ENCODE measurements at regions not wholly inside any gene's neighbourhood (a gene's known extent, or its start where the extent isn't known, plus 50 kb on each side); places are given as distances from the start of the nearest gene placed in this dataset.
A peak's percentile ranks its signal among the peaks of the same experiment; 100 is the strongest.
"Not testable (repeated sequence)": the region's sequence is repeated elsewhere in the genome, so short reads cannot be mapped to it uniquely, and the experiment has no call there.

DNA sequence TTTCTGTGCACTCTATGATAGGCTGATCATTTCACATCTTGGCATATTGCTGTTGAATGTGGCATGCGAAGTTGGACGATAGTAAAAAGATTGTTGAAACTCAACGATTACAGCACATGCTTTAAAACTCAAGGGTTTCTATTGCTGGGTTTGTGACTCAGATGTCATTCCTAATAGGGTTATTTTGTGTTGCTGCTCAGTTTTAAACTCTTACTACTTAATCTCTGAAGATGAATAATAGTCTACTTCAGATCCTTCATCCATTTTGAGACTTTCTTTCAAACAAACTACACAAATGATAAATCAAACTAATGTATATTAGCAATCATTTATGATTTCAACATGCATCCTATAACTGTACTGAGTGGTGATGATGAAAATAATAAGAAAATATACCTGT, 71.3 kb upstream of the MBNL1 start:
- DNase-seq, result peak in 1 of 6 experiments; percentile 18

DNA sequence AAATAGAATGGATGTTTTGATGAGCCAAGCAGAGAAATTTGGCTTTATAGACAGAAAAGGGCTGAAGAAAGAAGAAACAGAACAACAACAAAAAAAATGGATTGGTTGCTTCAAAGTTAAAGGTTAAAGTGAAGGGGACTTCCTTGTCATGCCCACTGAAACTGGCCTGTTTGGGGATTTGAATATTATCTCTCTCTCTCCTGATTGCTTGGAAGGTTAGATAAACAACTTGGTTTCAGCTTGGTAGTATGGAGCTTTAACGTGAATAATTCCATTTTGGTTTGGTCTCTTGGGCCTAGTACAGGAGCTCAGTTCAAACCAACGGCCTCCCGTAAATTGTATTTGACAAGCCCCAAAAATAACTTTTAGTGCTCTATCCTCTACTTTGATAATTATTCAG, 70.8 kb upstream of the MBNL1 start:
- DNase-seq, result peak in 2 of 6 experiments; percentile 29 to 38

DNA sequence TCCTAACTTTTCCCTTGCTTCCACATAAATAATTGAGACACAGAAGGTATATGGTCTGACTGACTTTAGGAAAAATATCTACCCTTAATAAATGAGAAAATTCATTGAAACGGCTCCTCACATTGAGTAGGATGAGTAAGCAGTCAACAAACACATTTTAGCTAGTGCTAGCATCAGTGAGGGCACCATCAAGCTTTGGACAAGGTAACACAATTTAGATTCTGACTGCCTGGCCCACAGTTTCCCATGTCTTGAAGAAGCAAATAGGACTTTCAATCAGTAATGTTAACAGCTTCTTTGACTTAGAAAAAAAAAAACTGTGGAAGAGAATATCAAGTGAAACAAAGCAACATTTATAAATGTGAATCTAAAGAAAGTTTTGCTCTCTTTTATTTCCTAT, 70.1 kb upstream of the MBNL1 start:
- peak in 1 of 6 experiments; percentile 35 for DNase-seq

DNA sequence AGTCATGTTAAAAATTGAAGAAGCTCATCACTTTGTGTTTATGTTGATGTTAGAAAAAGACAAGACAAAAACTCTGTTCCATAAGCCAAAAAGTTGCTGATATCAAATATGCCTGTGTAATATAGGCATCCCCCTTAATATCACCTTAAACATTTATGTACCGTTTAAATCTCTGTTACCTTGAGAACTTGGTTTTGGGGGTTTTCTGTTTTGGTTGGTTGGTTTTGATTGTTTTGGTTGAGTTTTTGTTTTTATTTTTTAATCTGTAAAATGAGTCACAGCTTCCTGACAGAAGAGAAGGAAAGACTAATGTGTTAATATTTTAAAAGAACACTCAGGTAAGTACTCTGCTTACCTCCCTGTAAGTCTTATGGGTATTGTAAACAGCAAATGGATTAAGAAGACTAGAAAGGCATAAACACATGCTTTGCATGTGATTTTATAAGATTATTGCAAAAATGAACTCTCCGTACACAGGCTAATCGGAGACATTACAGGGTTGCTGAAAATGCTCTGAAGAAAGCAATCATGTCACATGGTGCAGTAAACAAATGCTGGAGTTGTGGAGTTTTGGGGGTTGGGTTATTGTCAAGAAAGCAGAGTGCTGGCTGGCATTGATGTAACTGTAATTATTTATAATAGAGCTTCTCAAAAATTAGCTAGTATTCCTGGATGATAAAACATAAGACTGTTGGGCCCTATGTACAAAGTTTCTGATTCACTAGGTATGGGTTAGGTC, 69.5 kb upstream of the MBNL1 start:
- peak in 2 of 6 experiments; percentile 12 to 35 for DNase-seq

DNA sequence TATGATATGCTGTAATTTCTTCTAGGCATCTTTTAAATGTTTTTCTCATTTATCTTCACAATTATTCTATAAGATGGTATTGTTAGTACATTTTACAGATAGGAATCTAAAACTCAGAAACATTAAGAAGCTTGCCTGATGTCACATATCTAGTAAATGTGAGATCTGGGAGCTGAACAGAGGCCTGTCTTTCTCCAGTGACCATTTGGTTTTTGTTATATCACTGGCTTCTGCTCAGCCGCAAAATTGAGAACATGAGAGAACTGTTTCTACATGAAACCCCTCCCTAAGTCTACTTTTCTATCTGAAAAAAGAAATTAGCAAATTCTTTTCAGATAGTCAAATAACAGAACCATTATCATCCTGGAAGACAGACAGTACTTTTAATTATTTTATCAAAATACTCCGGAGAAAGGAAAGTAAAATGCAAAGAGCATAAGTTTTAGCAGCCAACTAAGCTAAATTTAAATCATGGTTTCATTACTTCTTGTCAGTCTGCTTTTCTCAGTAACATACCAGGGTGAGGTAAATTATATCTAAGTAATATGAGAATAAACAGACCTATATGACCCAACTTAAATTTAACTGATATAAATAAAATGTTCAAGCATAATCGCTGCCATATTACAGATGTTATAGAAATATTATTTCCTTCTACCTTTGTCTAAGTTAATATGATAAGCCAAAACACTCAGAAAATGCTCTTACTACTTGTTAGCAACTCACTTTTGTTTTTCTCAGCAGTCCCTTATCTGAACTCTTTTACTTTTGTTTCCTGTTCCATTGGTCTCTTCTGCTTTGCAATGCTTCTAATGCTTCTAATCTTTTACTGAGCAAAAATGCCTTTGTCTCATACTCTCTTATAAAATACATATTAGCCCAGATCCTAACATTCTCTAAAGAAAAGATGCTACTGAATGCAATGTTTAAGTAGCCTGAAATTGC, 68.0 kb upstream of the MBNL1 start:
- DNase-seq, result peak in 3 of 6 experiments; percentile 23 to 49 (median 41)

DNA sequence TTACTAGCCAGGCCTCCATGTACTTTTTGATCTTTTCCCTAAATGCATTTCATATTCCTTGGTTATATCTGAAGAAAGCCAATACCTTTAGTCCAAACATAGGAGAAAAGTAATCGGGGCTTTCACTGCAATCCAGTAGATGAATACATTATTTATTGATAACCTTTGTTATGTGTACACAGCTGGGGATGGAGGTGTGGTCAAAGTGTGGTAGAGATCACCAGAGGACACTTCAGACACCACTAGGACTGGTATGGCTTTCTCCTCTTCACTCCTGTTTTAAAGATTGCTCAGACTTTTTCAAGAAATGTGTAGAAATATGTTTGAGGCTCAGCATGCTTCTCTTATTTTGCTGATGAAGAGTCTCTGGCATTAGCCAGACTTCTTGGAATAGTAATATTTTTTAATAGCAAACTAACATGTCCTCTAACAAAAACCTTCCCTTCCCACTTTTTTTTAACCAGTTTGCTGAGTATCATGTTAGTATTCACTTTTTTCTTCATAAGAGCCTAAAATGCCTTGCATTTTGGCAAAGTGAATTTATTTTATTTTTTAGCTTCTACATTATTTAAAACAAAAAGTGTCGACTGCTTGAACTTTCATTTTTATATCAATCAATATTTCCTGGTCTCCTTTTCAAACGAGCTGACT, 65.6 kb upstream of the MBNL1 start:
- no peak for DNase-seq

- DNase-seq, result no peak
Observed at GRCh38 chr3:152203652-152204051, 65.1 kb upstream of the MBNL1 start.

DNA sequence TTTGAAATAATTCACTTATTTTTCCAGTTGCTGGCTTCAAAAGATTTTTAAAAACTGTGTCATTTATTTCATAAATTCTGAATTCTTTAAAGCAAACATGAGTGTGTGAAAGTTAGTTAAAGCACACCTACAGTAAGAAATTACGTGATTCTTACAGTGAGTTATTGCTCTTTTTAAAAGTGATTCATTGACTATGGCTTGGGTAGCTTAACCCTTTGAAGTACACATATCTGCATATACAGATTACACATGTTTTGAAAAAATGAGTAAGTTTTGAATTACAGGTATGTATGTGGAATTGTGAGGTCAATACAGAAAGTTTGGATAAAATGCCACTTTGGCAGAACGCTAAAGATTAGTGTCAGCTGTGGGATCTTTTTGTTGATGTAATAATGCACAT, 64.5 kb upstream of the MBNL1 start:
- DNase-seq, result peak in 1 of 6 experiments; percentile 6

DNA sequence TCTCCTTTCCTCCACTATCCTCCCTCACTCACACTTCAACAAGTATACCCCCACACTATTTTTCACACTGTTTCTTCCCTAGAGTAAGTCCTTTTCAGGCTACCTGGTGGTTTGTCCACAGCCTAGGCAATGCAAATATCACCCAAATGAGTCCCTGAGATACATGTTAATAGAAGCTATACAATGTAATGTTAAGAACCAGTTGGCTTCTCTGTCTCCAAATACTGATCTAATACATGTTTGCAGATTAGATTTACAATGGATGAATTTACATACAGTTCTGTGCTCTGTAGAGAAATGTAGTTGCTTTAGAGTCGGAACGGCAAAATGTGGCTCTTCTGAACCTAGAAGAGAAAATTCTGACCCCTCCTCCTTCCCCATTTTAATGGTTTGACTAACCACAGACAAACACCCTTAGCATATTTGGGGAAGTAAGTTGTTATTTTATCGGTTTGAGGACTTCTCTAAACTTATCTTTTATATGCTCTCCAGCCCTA, 63.6 kb upstream of the MBNL1 start:
- DNase-seq, result peak in 2 of 6 experiments; percentile 37 to 44

- DNase-seq, result no peak
Observed at GRCh38 chr3:152206243-152206760, 62.4 kb upstream of the MBNL1 start.

DNA sequence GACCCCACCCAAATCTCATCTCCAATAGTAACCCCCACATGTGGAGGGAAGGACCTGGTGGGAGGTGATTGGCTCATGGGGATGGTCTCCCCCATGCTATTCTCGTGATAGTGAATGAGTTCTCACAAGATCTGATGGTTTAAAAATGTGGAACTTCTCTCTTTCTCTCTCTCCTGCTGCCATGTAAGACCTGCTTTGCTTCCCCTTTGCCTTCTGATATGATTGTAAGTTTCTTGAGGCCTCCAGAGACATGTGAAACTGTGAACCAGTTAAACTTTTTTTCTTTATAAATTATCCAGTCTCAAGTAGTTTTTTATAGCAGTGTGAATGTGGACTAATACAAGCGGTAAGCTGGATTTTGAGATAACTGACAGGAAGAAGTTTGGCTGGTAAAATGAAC, 60.3 kb upstream of the MBNL1 start:
- no peak for DNase-seq

- no peak for DNase-seq
Observed at GRCh38 chr3:152209060-152209459, 59.7 kb upstream of the MBNL1 start.

- peak in 2 of 6 experiments; percentile 17 to 21 for DNase-seq
Observed at GRCh38 chr3:152209776-152210175, 59.0 kb upstream of the MBNL1 start.

DNA sequence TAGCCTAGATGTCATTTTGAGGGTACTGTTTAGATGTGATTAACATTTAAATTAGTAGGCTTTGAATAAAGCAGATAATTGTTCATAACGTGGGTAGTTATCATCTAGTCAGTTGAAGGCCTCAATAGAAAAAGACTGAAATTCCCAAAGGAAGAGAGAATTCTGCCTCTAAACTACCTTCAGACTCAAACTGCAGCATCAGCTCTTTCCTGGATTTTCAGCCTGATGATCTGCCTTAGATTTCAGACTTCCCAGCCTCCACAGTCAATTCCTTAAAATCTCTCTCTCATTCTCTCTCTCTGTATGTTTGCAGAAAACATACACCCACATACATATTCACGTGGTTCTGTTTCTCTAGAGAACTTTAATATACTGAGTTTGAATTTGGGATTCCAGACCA, 58.0 kb upstream of the MBNL1 start:
- DNase-seq, result no peak

DNA sequence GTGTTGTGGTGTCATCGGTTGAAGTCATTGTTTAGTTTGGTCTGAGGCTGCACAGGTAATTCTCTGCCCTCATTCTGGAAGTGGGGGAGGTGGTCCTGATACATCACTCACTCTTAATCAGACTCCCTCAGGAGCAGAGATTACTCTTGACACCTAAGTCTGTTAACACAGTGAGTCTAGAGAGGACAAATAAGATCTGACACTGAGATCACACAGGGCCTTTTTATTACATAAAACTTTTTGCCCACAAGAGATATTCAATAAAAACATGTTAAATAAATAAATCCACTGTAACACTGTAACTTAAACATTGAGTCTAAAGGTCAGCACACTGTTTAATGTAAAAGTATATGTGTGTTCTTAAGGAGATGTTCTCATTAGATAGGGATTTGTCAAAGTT, 57.1 kb upstream of the MBNL1 start:
- no peak for DNase-seq

- no peak for DNase-seq
Observed at GRCh38 chr3:152213203-152213602, 55.5 kb upstream of the MBNL1 start.

DNA sequence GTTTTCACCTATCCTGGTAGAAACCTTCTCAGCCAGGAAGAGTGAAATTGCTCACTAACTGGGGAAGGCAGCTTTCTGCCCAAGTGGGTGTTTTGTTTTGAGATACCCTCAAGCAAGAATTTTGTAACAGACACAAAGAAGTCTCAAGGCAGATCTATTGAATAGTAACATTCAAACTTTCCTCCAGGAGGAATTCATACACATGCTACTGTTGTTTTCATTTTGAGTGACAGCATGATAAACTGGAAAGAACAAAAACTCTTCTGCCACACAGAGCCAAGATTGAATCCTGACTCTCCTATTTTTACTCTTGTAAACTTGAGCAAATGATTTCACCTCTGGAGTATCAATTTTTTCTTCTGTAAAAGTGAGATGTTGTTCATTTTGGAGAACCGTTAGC, 54.8 kb upstream of the MBNL1 start:
- no peak for DNase-seq

DNA sequence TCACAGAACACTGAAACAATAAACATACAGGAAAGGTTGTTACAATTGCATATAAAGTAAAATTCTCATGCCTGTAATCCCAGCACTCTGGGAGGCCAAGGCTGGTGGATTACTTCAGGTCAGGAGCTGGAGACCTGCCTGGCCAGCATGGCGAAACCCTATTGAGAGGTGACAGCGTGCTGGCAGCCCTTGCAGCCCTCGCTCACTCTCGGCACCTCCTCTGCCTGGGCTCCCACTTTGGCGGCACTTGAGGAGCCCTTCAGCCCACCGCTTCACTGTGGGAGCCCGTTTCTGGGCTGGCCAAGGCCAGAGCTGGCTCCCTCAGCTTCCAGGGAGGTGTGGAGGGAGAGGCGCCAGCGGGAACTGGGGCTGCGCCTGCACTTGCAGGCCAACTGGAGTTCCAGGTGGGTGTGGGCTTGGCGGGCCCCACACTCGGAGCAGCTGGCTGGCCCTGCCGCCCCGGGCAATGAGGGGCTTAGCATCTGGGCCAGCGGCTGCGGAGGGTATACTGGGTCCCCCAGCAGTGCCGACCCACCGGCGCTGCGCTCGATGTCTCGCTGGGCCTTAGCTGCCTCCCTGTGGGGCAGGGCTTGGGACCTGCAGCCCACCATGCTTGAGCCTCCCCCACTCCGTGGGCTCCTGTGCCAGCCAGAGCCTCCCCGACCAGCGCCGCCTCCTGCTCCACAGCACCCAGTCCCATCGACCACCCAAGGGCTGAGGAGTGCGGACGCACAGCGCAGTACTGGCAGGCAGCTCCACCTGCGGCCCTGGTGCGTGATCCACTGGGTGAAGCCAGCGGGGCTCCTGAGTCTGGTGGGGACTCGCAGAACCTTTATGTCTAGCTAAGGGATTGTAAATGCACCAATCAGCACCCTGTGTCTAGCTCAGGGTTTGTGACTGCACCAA, 51.5 kb upstream of the MBNL1 start:
- not testable (repeated sequence) for DNase-seq

GRCh38 chr3:152218602-152219001, 50.1 kb upstream of the MBNL1 start:
- DNase-seq, result no peak

All from stimulated activated naive CD4-positive, alpha-beta T cell (primary cell).